ENCODE measurements at regions not wholly inside any gene's neighbourhood (a gene's known extent, or its start where the extent isn't known, plus 50 kb on each side); places are given as distances from the start of the nearest gene placed in this dataset.

- H3K79me2 ChIP-seq, result no peaks in the 10 kb centered on the region
- peak; percentile 24 for DNase-seq (ENCODE audit: low spot score)
- no peak overlapping the region for H2AFZ ChIP-seq
- TF ChIP-seq EZH2phosphoT487 (IDR thresholded peaks at IDR 0.05; ENCODE audit: low read depth, severe bottlenecking, unreplicated experiment) (no peak), CTCF (IDR thresholded peaks at IDR 0.05; ENCODE audit: poor library complexity) (peak; percentile 64), EZH2 (IDR thresholded peaks at IDR 0.05; ENCODE audit: borderline replicate concordance) (no peak)
- peaks cover 11% of the 10 kb centered on the region for H3K4me1 ChIP-seq (ENCODE audit: insufficient read depth)
- H3K36me3 ChIP-seq (replicated peaks; ENCODE audit: insufficient read depth, low read depth), result no peaks in the 10 kb centered on the region
- H3K27ac ChIP-seq, result no peak overlapping the region
- H3K27me3 ChIP-seq, result no peaks in the 10 kb centered on the region
- H4K20me1 ChIP-seq (ENCODE audit: insufficient read depth, poor library complexity, severe bottlenecking), result no peaks in the 10 kb centered on the region
- no peaks in the 10 kb centered on the region for H3K9me2 ChIP-seq (replicated peaks; ENCODE audit: insufficient read depth)
- no peaks in the 10 kb centered on the region for H3K9me3 ChIP-seq (ENCODE audit: low read depth)
- no peak overlapping the region for H3K4me3 ChIP-seq
- no peak overlapping the region for H3K4me2 ChIP-seq
These were observed 269.9 kb downstream of the ADAMTS20 start for GRCh38 chr12:43282106-43282505.

GRCh38 chr12:43281563-43281962 is 270.4 kb downstream of the ADAMTS20 start:
- WGBS (ENCODE audit: low lambda C conversion rate, missing lambda C conversion rate), result 58% methylated on average over 3 of the region's 3 CpGs

GRCh38 chr12:43278541-43278832 is 273.5 kb downstream of the ADAMTS20 start:
- Histone ChIP-seq H3K4me3 (no peak overlapping the region), H3K9me3 (ENCODE audit: low read depth) (no peaks in the 10 kb centered on the region), H3K4me2 (no peak overlapping the region), H3K9me2 (replicated peaks; ENCODE audit: insufficient read depth) (no peaks in the 10 kb centered on the region), H3K27me3 (no peaks in the 10 kb centered on the region), H3K79me2 (no peaks in the 10 kb centered on the region), H3K36me3 (replicated peaks; ENCODE audit: insufficient read depth, low read depth) (no peaks in the 10 kb centered on the region), H2AFZ (no peak overlapping the region), H4K20me1 (ENCODE audit: insufficient read depth, poor library complexity, severe bottlenecking) (no peaks in the 10 kb centered on the region), H3K27ac (peak overlapping the region; percentile 31), H3K4me1 (ENCODE audit: insufficient read depth) (peaks cover 14% of the 10 kb centered on the region)
- DNase-seq (ENCODE audit: low spot score), result no peak
- TF ChIP-seq EZH2phosphoT487 (IDR thresholded peaks at IDR 0.05; ENCODE audit: low read depth, severe bottlenecking, unreplicated experiment) (no peak), EZH2 (IDR thresholded peaks at IDR 0.05; ENCODE audit: borderline replicate concordance) (no peak), CTCF (IDR thresholded peaks at IDR 0.05; ENCODE audit: poor library complexity) (no peak)
- 84% methylated on average over 3 of the region's 3 CpGs for WGBS (ENCODE audit: low lambda C conversion rate, missing lambda C conversion rate)

More at GRCh38 chr12:43281563-43281962, 270.4 kb downstream of the ADAMTS20 start:
- H4K20me1 ChIP-seq (ENCODE audit: insufficient read depth, poor library complexity, severe bottlenecking), result no peaks in the 10 kb centered on the region
- no peaks in the 10 kb centered on the region for H3K79me2 ChIP-seq
- no peaks in the 10 kb centered on the region for H3K36me3 ChIP-seq (replicated peaks; ENCODE audit: insufficient read depth, low read depth)
- no peak for DNase-seq (ENCODE audit: low spot score)
- H3K27me3 ChIP-seq, result no peaks in the 10 kb centered on the region
- H3K4me3 ChIP-seq, result no peak overlapping the region
- no peaks in the 10 kb centered on the region for H3K9me2 ChIP-seq (replicated peaks; ENCODE audit: insufficient read depth)
- H3K9me3 ChIP-seq (ENCODE audit: low read depth), result no peaks in the 10 kb centered on the region
- peaks cover 14% of the 10 kb centered on the region for H3K4me1 ChIP-seq (ENCODE audit: insufficient read depth)
- TF ChIP-seq EZH2 (IDR thresholded peaks at IDR 0.05; ENCODE audit: borderline replicate concordance) (no peak), CTCF (IDR thresholded peaks at IDR 0.05; ENCODE audit: poor library complexity) (no peak), EZH2phosphoT487 (IDR thresholded peaks at IDR 0.05; ENCODE audit: low read depth, severe bottlenecking, unreplicated experiment) (no peak)
- H3K27ac ChIP-seq, result peak overlapping the region; percentile 10
- no peak overlapping the region for H3K4me2 ChIP-seq
- H2AFZ ChIP-seq, result no peak overlapping the region
